H1 (cell line): ENCODE measurements at regions not wholly inside any gene's neighbourhood (a gene's known extent, or its start where the extent isn't known, plus 50 kb on each side); places are given as distances from the start of the nearest gene placed in this dataset.

Experiments
- CTCF ChIA-PET: fragments of 300-600 bp; sonication (Branson Sonifier 250); formaldehyde crosslinking; loops from one replicate; lab custom pipeline; 2021; ENCODE audit not compliant: partially characterized antibody; lab: Charles Lee
- POLR2A ChIA-PET: fragments of 300-600 bp; sonication (Branson Sonifier 250); formaldehyde crosslinking; loops from one replicate; lab custom pipeline; 2021; ENCODE audit warnings: inconsistent platforms; ENCODE audit not compliant: partially characterized antibody; lab: Charles Lee
- DNase-seq, 2 experiments: peaks; one replicate each; pipeline versions ENCODE4 v3.0.0 to v3.0.0-alpha.2; 2010 to 2022; ENCODE audit warnings: low spot score in 2 of 2, low read depth in 1 of 2, mixed read lengths in 1 of 2
- FAIRE-seq: peaks from 2 replicates; lab custom pipeline; 2011; peaks lifted over from hg19 to GRCh38; lab: Jason Lieb, UNC
- H2AFZ ChIP-seq: 2 replicates; pipeline ENCODE4 v1.8.1; 2012; ENCODE audit warnings: low read length, inconsistent platforms
- H2AK5ac ChIP-seq: 2 replicates; pipeline ENCODE4 v1.6.1; 2013; ENCODE audit warnings: low read depth, low read length
- H2BK120ac ChIP-seq: replicated peaks from 2 replicates; pipeline ENCODE3; 2013; ENCODE audit warnings: low read depth, low read length, inconsistent platforms
- H2BK12ac ChIP-seq: 2 replicates; pipeline ENCODE4 v1.6.1; 2013; ENCODE audit warnings: low read depth, low read length
- H2BK15ac ChIP-seq: 2 replicates; pipeline ENCODE4 v1.6.1; 2013; ENCODE audit warnings: low read length
- H2BK20ac ChIP-seq: 2 replicates; pipeline ENCODE4 v1.6.1; 2013; ENCODE audit warnings: low read length
- H2BK5ac ChIP-seq: 2 replicates; pipeline ENCODE4 v1.6.1; 2013; ENCODE audit warnings: low read depth, low read length
- H3K14ac ChIP-seq: 2 replicates; pipeline ENCODE4 v1.6.1; 2013; ENCODE audit warnings: inconsistent platforms; ENCODE audit not compliant: insufficient read length
- H3K18ac ChIP-seq: 2 replicates; pipeline ENCODE4 v1.6.1; 2013; ENCODE audit warnings: low read length; ENCODE audit errors: extremely low read depth
- H3K23ac ChIP-seq: 2 replicates; pipeline ENCODE4 v1.6.1; 2013; ENCODE audit warnings: inconsistent platforms; ENCODE audit not compliant: insufficient read length
- H3K23me2 ChIP-seq: 2 replicates; pipeline ENCODE4 v1.6.1; 2013; ENCODE audit warnings: low read depth, low read length
- H3K27ac ChIP-seq: 2 replicates; pipeline ENCODE4 v1.6.1; 2011; ENCODE audit warnings: low read depth, low read length, inconsistent platforms
- H3K27me3 ChIP-seq, 4 experiments: replicated peaks in 1 of 4; 1 replicate in 1 of 4; 2 replicates in 3 of 4; pipeline versions ENCODE4 v1.6.1 to v1.8.1; 2011 to 2013; ENCODE audit warnings: low read length in 3 of 4, mild to moderate bottlenecking in 3 of 4, inconsistent platforms in 2 of 4, mixed read lengths in 2 of 4, moderate library complexity in 1 of 4; ENCODE audit not compliant: control insufficient read depth in 3 of 4, insufficient read depth in 3 of 4; ENCODE audit errors: extremely low read depth in 1 of 4
- H3K36me3 ChIP-seq, 4 experiments: 2 replicates each; pipeline versions ENCODE4 v1.6.1 to v1.8.1; 2011 to 2013; ENCODE audit warnings: mild to moderate bottlenecking in 4 of 4, low read length in 3 of 4, moderate library complexity in 2 of 4, control low read depth in 1 of 4, inconsistent platforms in 1 of 4; ENCODE audit not compliant: insufficient read depth in 4 of 4, control insufficient read depth in 2 of 4
- H3K4ac ChIP-seq: replicated peaks from 2 replicates; pipeline ENCODE3; 2013; ENCODE audit warnings: low read length, low read depth, mixed read lengths, inconsistent platforms; ENCODE audit not compliant: insufficient read length
- H3K4me1 ChIP-seq, 4 experiments: replicated peaks in 1 of 4; 1 replicate in 1 of 4; 2 replicates in 3 of 4; pipeline versions ENCODE4 v1.6.1 to v1.8.1; 2011 to 2013; ENCODE audit warnings: low read length in 3 of 4, inconsistent platforms in 2 of 4, mixed read lengths in 1 of 4; ENCODE audit not compliant: insufficient read depth in 4 of 4, control insufficient read depth in 3 of 4
- H3K4me2 ChIP-seq, 2 experiments: 2 replicates each; pipeline versions ENCODE4 v1.6.1 to v1.8.1; 2011 to 2013; ENCODE audit warnings: low read depth in 2 of 2, low read length in 2 of 2, control low read depth in 1 of 2, inconsistent platforms in 1 of 2, mild to moderate bottlenecking in 1 of 2; ENCODE audit not compliant: insufficient read depth in 1 of 2
- H3K4me3 ChIP-seq, 4 experiments: fragments of 200-600, 300-600 bp in 1 of 4; sonication (generic), shearing (Covaris generic), sonication (Bioruptor Twin) in 1 of 4; 2 replicates each; pipeline versions ENCODE4 v1.5.1 to v1.8.1; 2011 to 2016; ENCODE audit warnings: low read length in 4 of 4, low read depth in 3 of 4, control low read depth in 2 of 4, inconsistent platforms in 2 of 4, mild to moderate bottlenecking in 2 of 4, mixed read lengths in 1 of 4, moderate library complexity in 1 of 4; ENCODE audit not compliant: insufficient read depth in 2 of 4; ENCODE audit errors: extremely low read depth in 1 of 4
- H3K56ac ChIP-seq: replicated peaks from 2 replicates; pipeline ENCODE3; 2013; ENCODE audit warnings: low read depth, mild to moderate bottlenecking, mixed read lengths, low read length, inconsistent platforms; ENCODE audit not compliant: insufficient read length
- H3K79me1 ChIP-seq: 2 replicates; pipeline ENCODE4 v1.6.1; 2013; ENCODE audit warnings: low read depth, low read length, control low read depth
- H3K79me2 ChIP-seq, 2 experiments: 2 replicates each; pipeline versions ENCODE4 v1.6.1 to v1.8.1; 2012 to 2013; ENCODE audit warnings: low read length in 2 of 2, mild to moderate bottlenecking in 2 of 2, inconsistent platforms in 1 of 2; ENCODE audit not compliant: insufficient read depth in 2 of 2, control insufficient read depth in 1 of 2
- H3K9ac ChIP-seq, 4 experiments: replicated peaks in 1 of 4; 1 replicate in 1 of 4; 2 replicates in 3 of 4; pipeline versions ENCODE4 v1.6.1 to v1.8.1; 2011 to 2013; ENCODE audit warnings: low read depth in 3 of 4, low read length in 3 of 4, control low read depth in 2 of 4, mild to moderate bottlenecking in 2 of 4, moderate library complexity in 2 of 4, inconsistent platforms in 1 of 4; ENCODE audit errors: extremely low read depth in 1 of 4
- H3K9me3 ChIP-seq, 2 experiments: 2 replicates each; pipeline versions ENCODE4 v1.6.1 to v1.8.1; 2012 to 2013; ENCODE audit warnings: mild to moderate bottlenecking in 2 of 2, moderate library complexity in 2 of 2, control low read depth in 1 of 2, inconsistent platforms in 1 of 2, low read depth in 1 of 2, low read length in 1 of 2, mixed read lengths in 1 of 2; ENCODE audit not compliant: insufficient read depth in 2 of 2
- H4K20me1 ChIP-seq, 2 experiments: replicated peaks in 1 of 2; 2 replicates each; pipeline versions ENCODE3 to v1.8.1; 2011 to 2013; ENCODE audit warnings: inconsistent platforms in 2 of 2, low read length in 2 of 2, mild to moderate bottlenecking in 1 of 2; ENCODE audit not compliant: insufficient read depth in 2 of 2, control insufficient read depth in 1 of 2
- H4K5ac ChIP-seq: 2 replicates; pipeline ENCODE4 v1.6.1; 2013; ENCODE audit warnings: low read length, low read depth, mixed read lengths, inconsistent platforms; ENCODE audit not compliant: insufficient read length
- H4K8ac ChIP-seq: 2 replicates; pipeline ENCODE4 v1.8.0; 2013; ENCODE audit warnings: mild to moderate bottlenecking, moderate library complexity, low read length, inconsistent platforms; ENCODE audit not compliant: insufficient read depth; ENCODE audit errors: extremely low read depth
- H4K91ac ChIP-seq: replicated peaks from 2 replicates; pipeline ENCODE3; 2013; ENCODE audit warnings: low read length, mixed read lengths, inconsistent platforms; ENCODE audit not compliant: insufficient read length
- ASH2L ChIP-seq: fragments of 200-600, 300-600 bp; sonication (generic); IDR thresholded peaks from one replicate; pipeline ENCODE4 v1.7.1; 2017; ENCODE audit warnings: low read length
- BACH1 ChIP-seq: IDR thresholded peaks from 2 replicates; pipeline ENCODE4 v1.6.1; 2012; ENCODE audit warnings: low read length, improper control_type of control experiment
- MAFK ChIP-seq: IDR thresholded peaks from 2 replicates; pipeline ENCODE4 v1.6.1; 2012; ENCODE audit warnings: low read depth, mild to moderate bottlenecking, improper control_type of control experiment, low read length
- WGBS, 2 experiments: shearing (Covaris generic) in 1 of 2; methylation state at CpG; one replicate each; pipeline versions ENCODE4 v1.1.6 to v1.1.7; 2013 to 2015; ENCODE audit warnings: low lambda C conversion rate in 2 of 2, mixed read lengths in 2 of 2, inconsistent platforms in 1 of 2, low coverage in 1 of 2, missing lambda C conversion rate in 1 of 2; ENCODE audit not compliant: insufficient replicate concordance in 2 of 2, insufficient coverage in 1 of 2, insufficient read length in 1 of 2; ENCODE audit errors: extremely low coverage in 1 of 2, missing lambda C conversion rate in 1 of 2; 5-methylcytosine and 5-hydroxymethylcytosine counted together

DNA sequence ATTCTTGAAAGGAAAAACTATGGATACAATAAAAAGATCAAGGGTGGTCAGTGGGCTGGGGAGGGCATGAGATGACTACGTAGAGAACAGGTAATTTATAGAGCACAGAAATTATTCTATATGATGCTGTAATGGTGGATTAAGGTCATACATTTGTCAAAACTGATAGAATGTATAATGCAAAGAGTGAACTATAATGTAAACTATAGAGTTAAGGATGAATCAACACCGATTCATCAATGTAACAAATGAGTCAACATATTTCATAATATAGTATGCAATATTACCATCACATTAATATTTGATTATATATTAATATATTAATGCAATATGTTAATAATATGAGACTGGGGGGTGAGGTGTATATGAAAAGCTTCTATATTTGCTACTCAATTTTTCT is 555.6 kb upstream of the POT1 start:
- no peaks in the 10 kb centered on the region for H3K4me1 ChIP-seq
- H4K5ac ChIP-seq: no peak overlapping the region
- no peak overlapping the region for H3K14ac ChIP-seq
- H2BK15ac ChIP-seq: no peak overlapping the region
- H3K4ac ChIP-seq: no peak overlapping the region
- H2AFZ ChIP-seq: no peak overlapping the region
- no peak overlapping the region for H3K18ac ChIP-seq
- ChIA-PET POLR2A (no interaction called here), CTCF (no interaction called here)
- no peak overlapping the region for H3K4me2 ChIP-seq
- H3K27me3 ChIP-seq: no peaks in the 10 kb centered on the region
- H4K8ac ChIP-seq: no peak overlapping the region
- no peaks in the 10 kb centered on the region for H3K79me1 ChIP-seq
- H3K27ac ChIP-seq: no peak overlapping the region
- H3K4me3 ChIP-seq: no peak overlapping the region
- H2BK120ac ChIP-seq: no peak overlapping the region
- no peak overlapping the region for H3K9ac ChIP-seq
- no peaks in the 10 kb centered on the region for H3K9me3 ChIP-seq
- 93% methylated on average over 2 of the region's 2 CpGs; no CpG with 5 or more reads in 1 of the 2 experiments for WGBS, 2 experiments
- no peak overlapping the region for H2BK12ac ChIP-seq
- no peak for DNase-seq
- H2AK5ac ChIP-seq: no peak overlapping the region
- H4K91ac ChIP-seq: no peak overlapping the region
- H4K20me1 ChIP-seq: no peaks in the 10 kb centered on the region
- no peak overlapping the region for H3K23ac ChIP-seq
- H3K79me2 ChIP-seq: no peaks in the 10 kb centered on the region
- no peak overlapping the region for H2BK5ac ChIP-seq
- H3K56ac ChIP-seq: no peak overlapping the region
- H2BK20ac ChIP-seq: no peak overlapping the region
- FAIRE-seq: no peak
- no peaks in the 10 kb centered on the region for H3K23me2 ChIP-seq
- H3K36me3 ChIP-seq: no peaks in the 10 kb centered on the region
- no peak for TF ChIP-seq BACH1
- no peak for TF ChIP-seq ASH2L
- TF ChIP-seq MAFK: no peak
